ENCODE measurements at regions not wholly inside any gene's neighbourhood (a gene's known extent, or its start where the extent isn't known, plus 50 kb on each side); places are given as distances from the start of the nearest gene placed in this dataset.
"Not testable (repeated sequence)": the region's sequence is repeated elsewhere in the genome, so short reads cannot be mapped to it uniquely, and the experiment has no call there.

DNA sequence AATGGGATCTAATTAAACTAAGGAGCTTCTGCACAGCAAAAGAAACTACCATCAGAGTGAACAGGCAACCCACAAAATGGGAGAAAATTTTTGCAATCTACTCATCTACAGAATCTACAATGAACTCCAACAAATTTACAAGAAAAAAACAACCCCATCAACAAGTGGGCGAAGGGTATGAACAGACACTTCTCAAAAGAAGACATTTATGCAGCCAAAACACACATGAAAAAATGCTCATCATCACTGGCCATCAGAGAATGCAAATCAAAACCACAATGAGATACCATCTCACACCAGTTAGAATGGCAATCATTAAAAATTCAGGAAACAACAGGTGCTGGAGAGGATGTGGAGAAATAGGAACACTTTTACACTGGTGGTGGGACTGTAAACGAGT lies 55.6 kb upstream of the MAN1A1 start:
- not testable (repeated sequence) for DNase-seq (ENCODE audit: low read depth in 2 of 2)
